Breast epithelium (tissue), 3 donors: ENCODE measurements at regions not wholly inside any gene's neighbourhood (a gene's known extent, or its start where the extent isn't known, plus 50 kb on each side); places are given as distances from the start of the nearest gene placed in this dataset.

Experiments used
- CTCF ChIP-seq, 3 donors: fragments of 450-650 bp; IDR thresholded peaks; one replicate each; pipeline ENCODE4 v1.5.1; 2016 to 2017; ENCODE audit warnings: antibody characterized with exemption in 3 of 3, mild to moderate bottlenecking in 3 of 3, moderate library complexity in 3 of 3
- POLR2A ChIP-seq: fragments of 450-650 bp; IDR thresholded peaks from one replicate; pipeline ENCODE4 v1.6.1; 2016; ENCODE audit warnings: antibody characterized with exemption, mild to moderate bottlenecking, moderate library complexity
- POLR2AphosphoS5 ChIP-seq, 3 donors: sonication (generic); formaldehyde crosslinking; IDR thresholded peaks; one replicate each; pipeline ENCODE4 v1.6.1; 2017; ENCODE audit warnings: antibody characterized with exemption in 3 of 3

DNA sequence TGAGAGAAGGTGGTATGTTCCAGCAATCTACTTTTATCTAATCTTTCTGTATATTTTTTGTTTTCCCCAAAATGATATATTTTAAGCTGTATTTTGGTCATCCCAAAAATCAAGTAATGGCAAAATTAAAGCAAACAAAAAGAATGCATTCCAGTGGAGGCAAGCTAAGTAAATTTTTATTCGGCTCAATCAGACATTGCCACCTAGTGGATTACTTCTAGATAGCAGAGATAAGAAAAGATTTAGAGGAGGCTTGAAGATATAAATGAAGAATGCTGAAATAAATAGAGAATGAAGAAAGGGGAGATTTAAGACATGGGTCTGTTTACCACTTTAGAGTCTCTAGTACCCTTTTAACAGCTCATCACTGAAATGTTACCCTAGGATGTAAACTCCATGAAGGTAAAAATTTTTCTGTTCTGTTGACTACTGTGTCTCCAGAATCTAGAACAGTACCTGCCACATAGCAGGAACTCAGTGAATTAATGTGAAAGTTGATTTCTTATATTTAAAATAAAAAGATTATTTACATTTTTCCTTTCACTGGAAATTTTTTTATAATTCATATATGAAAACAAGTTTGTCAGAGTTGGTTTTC is 110.9 kb upstream of the ANK2 start:
- TF ChIP-seq CTCF (IDR thresholded peaks at IDR 0.05) = peak; percentile 34 to 51 (median 38)
- no peak for TF ChIP-seq POLR2A
- TF ChIP-seq POLR2AphosphoS5 (IDR thresholded peaks at IDR 0.05) = no peak
